ENCODE measurements at regions not wholly inside any gene's neighbourhood (a gene's known extent, or its start where the extent isn't known, plus 50 kb on each side); places are given as distances from the start of the nearest gene placed in this dataset.

- DNase-seq (ENCODE audit: low spot score): no peak
- no peak overlapping the region for H3K27ac ChIP-seq
- ChIA-PET CTCF (interaction anchor here (0.6 to 0.7 kb wide), 2 partner anchors 18 to 364 kb away, joined by 3 to 4 read pairs; no protein-coding TSS in a partner anchor), POLR2A (ENCODE audit: low non-redundant PET) (no interaction called here)
- TF ChIP-seq CTCF (conservative IDR thresholded peaks at IDR 0.05; ENCODE audit: low read depth): no peak
These were observed 790.2 kb downstream of the PRELID2 start for GRCh38 chr5:145044970-145045369.

DNA sequence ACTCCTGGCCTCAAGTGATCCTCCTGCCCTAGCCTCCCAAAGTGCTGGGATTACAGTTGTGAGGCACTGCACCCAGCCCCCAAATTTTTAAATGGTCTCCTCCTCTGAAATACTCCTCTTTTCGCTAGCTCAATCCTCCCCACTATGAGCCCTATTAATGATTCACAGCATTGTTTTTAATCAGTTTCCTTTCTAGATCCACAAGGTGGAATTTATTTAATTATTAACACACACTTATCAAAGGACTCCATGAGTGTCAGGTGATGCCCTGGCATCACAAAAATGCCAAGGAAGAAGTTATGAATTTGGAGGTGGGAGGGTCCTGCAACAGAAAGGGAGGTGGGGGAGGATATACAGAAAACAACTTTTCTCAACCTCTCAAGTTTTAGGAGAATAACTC, 806.5 kb downstream of the PRELID2 start:
- TF ChIP-seq CTCF (conservative IDR thresholded peaks at IDR 0.05; ENCODE audit: low read depth): no peak
- ChIA-PET CTCF (no interaction called here), POLR2A (ENCODE audit: low non-redundant PET) (no interaction called here)
- H3K27ac ChIP-seq: no peak overlapping the region
- no peak for DNase-seq (ENCODE audit: low spot score)

- ChIA-PET CTCF (interaction anchor here (0.5 to 0.7 kb wide), 4 partner anchors 56 to 1009 kb away, joined by 3 read pairs; no protein-coding TSS in a partner anchor), POLR2A (ENCODE audit: low non-redundant PET) (no interaction called here)
- H3K27ac ChIP-seq: no peak overlapping the region
- no peak for TF ChIP-seq CTCF (conservative IDR thresholded peaks at IDR 0.05; ENCODE audit: low read depth)
- DNase-seq (ENCODE audit: low spot score): no peak
These were observed 807.9 kb downstream of the PRELID2 start for GRCh38 chr5:145027286-145027685.

- DNase-seq (ENCODE audit: low spot score): no peak
- ChIA-PET CTCF (interaction anchor here (0.6 kb wide), 2 partner anchors 75 to 545 kb away, joined by 3 to 4 read pairs; no protein-coding TSS in a partner anchor), POLR2A (ENCODE audit: low non-redundant PET) (no interaction called here)
- TF ChIP-seq CTCF (conservative IDR thresholded peaks at IDR 0.05; ENCODE audit: low read depth): no peak
- no peak overlapping the region for H3K27ac ChIP-seq
These were observed 809.4 kb downstream of the PRELID2 start for GRCh38 chr5:145025775-145026174.

DNA sequence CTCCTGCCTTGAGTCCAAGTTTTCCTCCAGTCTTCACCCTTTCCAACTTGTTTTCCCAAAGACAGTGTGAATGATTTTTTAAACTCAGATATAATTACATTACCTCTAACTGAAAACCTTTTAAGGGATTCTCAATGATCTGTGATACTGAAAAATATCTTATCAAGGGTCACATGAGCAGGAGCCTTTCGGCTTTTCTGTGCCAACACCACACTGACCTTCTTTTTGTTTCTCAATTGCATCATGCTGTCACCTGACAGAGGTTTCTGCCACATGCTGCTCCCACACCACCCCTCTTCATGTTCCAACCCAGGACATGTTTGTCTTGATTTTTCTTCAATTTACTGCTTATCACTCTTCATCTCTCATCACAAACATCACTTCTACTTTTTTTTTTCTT, 820.0 kb downstream of the PRELID2 start:
- ChIA-PET CTCF (interaction anchor here (0.6 to 0.7 kb wide), 2 partner anchors 9 to 63 kb away, joined by 3 to 4 read pairs; no protein-coding TSS in a partner anchor), POLR2A (ENCODE audit: low non-redundant PET) (no interaction called here)
- no peak for TF ChIP-seq CTCF (conservative IDR thresholded peaks at IDR 0.05; ENCODE audit: low read depth)
- H3K27ac ChIP-seq: no peak overlapping the region
- no peak for DNase-seq (ENCODE audit: low spot score)

- no peak overlapping the region for H3K27ac ChIP-seq
- DNase-seq (ENCODE audit: low spot score): no peak
- POLR2A ChIA-PET (ENCODE audit: low non-redundant PET): no interaction called here
- CTCF ChIA-PET: no interaction called here
- TF ChIP-seq CTCF (conservative IDR thresholded peaks at IDR 0.05; ENCODE audit: low read depth): no peak
These were observed 821.0 kb downstream of the PRELID2 start for GRCh38 chr5:145014109-145014508.

All from RWPE1 (cell line).